Endothelial cell of umbilical vein (primary cell): ENCODE measurements at regions not wholly inside any gene's neighbourhood (a gene's known extent, or its start where the extent isn't known, plus 50 kb on each side); places are given as distances from the start of the nearest gene placed in this dataset.

Experiments used
- EZH2 ChIP-seq: IDR thresholded peaks from 2 replicates; pipeline ENCODE4 v1.6.1; 2012; ENCODE audit warnings: borderline replicate concordance, low read depth, mild to moderate bottlenecking, moderate library complexity, low read length, inconsistent platforms; ENCODE audit not compliant: severe bottlenecking
- GATA2 ChIP-seq: IDR thresholded peaks from 2 replicates; pipeline ENCODE4 v1.7.0; 2011; ENCODE audit warnings: low read depth, mild to moderate bottlenecking, moderate library complexity, mixed read lengths, low read length; ENCODE audit not compliant: insufficient read length, insufficient read depth
- JUN ChIP-seq: IDR thresholded peaks from 2 replicates; pipeline ENCODE4 v1.6.1; 2011; ENCODE audit warnings: borderline replicate concordance, low read depth; ENCODE audit not compliant: insufficient read length, insufficient read depth
- MYC ChIP-seq: IDR thresholded peaks from one replicate; pipeline ENCODE4 v1.6.1; 2011; ENCODE audit warnings: mild to moderate bottlenecking, low read depth, low read length
- POLR2A ChIP-seq: IDR thresholded peaks from 2 replicates; pipeline ENCODE4 v1.6.1; 2012; ENCODE audit warnings: low read depth, mild to moderate bottlenecking, control low read depth, low read length
- POLR2AphosphoS5 ChIP-seq: IDR thresholded peaks from 2 replicates; pipeline ENCODE4 v1.6.1; 2012; ENCODE audit warnings: low read depth, mild to moderate bottlenecking, control low read depth, low read length, moderate library complexity; ENCODE audit not compliant: insufficient read depth
- TF ChIP-seq, protein P1 (sequence below), 2 donors: IDR thresholded peaks; 1 replicate in 1 of 2; 2 replicates in 1 of 2; pipeline ENCODE4 v1.5.1; 2011; ENCODE audit warnings: low read length in 2 of 2, mild to moderate bottlenecking in 2 of 2, moderate library complexity in 2 of 2, control low read depth in 1 of 2, inconsistent platforms in 1 of 2, low read depth in 1 of 2; ENCODE audit not compliant: insufficient read depth in 1 of 2; ENCODE audit errors: extremely low read depth in 1 of 2
- TF ChIP-seq, protein P2 (sequence below): IDR thresholded peaks from 2 replicates; pipeline ENCODE4 v1.6.1; 2011; ENCODE audit not compliant: insufficient read depth, insufficient read length

DNA sequence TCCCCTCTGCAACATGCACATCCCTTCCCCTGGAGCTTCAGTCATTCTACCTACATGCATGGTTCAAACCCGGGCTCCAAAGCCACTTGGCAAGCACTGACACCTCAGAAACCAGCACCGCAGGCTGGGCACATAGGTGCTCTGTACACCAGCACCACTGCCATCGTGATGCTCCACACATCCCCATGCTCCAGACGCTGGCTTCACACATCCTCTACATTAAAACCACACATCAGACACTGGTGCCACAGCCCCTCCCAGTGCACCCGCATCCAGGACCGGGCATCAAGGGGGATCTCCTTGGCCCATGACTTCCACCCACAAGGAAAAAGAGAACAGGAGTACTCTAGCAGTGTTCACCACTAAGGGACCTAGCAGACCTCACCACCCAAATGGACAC, 787.7 kb downstream of the CDH18 start:
- TF ChIP-seq, protein P1, sequence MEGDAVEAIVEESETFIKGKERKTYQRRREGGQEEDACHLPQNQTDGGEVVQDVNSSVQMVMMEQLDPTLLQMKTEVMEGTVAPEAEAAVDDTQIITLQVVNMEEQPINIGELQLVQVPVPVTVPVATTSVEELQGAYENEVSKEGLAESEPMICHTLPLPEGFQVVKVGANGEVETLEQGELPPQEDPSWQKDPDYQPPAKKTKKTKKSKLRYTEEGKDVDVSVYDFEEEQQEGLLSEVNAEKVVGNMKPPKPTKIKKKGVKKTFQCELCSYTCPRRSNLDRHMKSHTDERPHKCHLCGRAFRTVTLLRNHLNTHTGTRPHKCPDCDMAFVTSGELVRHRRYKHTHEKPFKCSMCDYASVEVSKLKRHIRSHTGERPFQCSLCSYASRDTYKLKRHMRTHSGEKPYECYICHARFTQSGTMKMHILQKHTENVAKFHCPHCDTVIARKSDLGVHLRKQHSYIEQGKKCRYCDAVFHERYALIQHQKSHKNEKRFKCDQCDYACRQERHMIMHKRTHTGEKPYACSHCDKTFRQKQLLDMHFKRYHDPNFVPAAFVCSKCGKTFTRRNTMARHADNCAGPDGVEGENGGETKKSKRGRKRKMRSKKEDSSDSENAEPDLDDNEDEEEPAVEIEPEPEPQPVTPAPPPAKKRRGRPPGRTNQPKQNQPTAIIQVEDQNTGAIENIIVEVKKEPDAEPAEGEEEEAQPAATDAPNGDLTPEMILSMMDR (IDR thresholded peaks at IDR 0.05; ENCODE audit: extremely low read depth in 1 of 2, insufficient read depth in 1 of 2, low read depth in 1 of 2, low read length in 2 of 2) = no peak
- TF ChIP-seq JUN (no peak), EZH2 (no peak), POLR2A (no peak), GATA2 (no peak), POLR2AphosphoS5 (no peak), MYC (no peak)
- TF ChIP-seq, protein P2, sequence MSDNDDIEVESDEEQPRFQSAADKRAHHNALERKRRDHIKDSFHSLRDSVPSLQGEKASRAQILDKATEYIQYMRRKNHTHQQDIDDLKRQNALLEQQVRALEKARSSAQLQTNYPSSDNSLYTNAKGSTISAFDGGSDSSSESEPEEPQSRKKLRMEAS = no peak
